GM04504 (cell line): ENCODE measurements at regions not wholly inside any gene's neighbourhood (a gene's known extent, or its start where the extent isn't known, plus 50 kb on each side); places are given as distances from the start of the nearest gene placed in this dataset.

ENCODE experiments used
- DNase-seq: peaks from one replicate; pipeline ENCODE4 v3.0.0-alpha.2; 2012; ENCODE audit warnings: low read depth

- DNase-seq: no peak
These were observed 878.7 kb upstream of the MAN1A1 start for GRCh38 chr6:120228297-120228696.

GRCh38 chr6:120219339-120219738, 869.8 kb upstream of the MAN1A1 start:
- DNase-seq: no peak

GRCh38 chr6:120214088-120214499, 864.5 kb upstream of the MAN1A1 start:
- DNase-seq: no peak

- no peak for DNase-seq
These were observed 862.6 kb upstream of the MAN1A1 start for GRCh38 chr6:120211955-120212792.

- DNase-seq: no peak
These were observed 853.3 kb upstream of the MAN1A1 start for GRCh38 chr6:120202878-120203277.

GRCh38 chr6:120200853-120201252, 851.3 kb upstream of the MAN1A1 start:
- no peak for DNase-seq

- no peak for DNase-seq
These were observed 848.5 kb upstream of the MAN1A1 start for GRCh38 chr6:120198033-120198432.

- no peak for DNase-seq
These were observed 836.5 kb upstream of the MAN1A1 start for GRCh38 chr6:120186080-120186479.

- DNase-seq: no peak
These were observed 823.7 kb upstream of the MAN1A1 start for GRCh38 chr6:120173250-120173649.

GRCh38 chr6:120164531-120164930, 815.0 kb upstream of the MAN1A1 start:
- no peak for DNase-seq

GRCh38 chr6:120157873-120158272, 808.3 kb upstream of the MAN1A1 start:
- no peak for DNase-seq

- DNase-seq: no peak
These were observed 797.7 kb upstream of the MAN1A1 start for GRCh38 chr6:120147071-120147871.

- DNase-seq: no peak
These were observed 792.0 kb upstream of the MAN1A1 start for GRCh38 chr6:120141601-120142000.

GRCh38 chr6:120137492-120137891, 787.9 kb upstream of the MAN1A1 start:
- DNase-seq: no peak

- DNase-seq: no peak
These were observed 779.7 kb upstream of the MAN1A1 start for GRCh38 chr6:120129228-120129627.

GRCh38 chr6:120122401-120122800, 772.8 kb upstream of the MAN1A1 start:
- no peak for DNase-seq

GRCh38 chr6:120116343-120116742, 766.8 kb upstream of the MAN1A1 start:
- no peak for DNase-seq

GRCh38 chr6:120112980-120113379, 763.4 kb upstream of the MAN1A1 start:
- no peak for DNase-seq

- no peak for DNase-seq
These were observed 761.4 kb upstream of the MAN1A1 start for GRCh38 chr6:120111001-120111400.

GRCh38 chr6:120108061-120108795, 758.7 kb upstream of the MAN1A1 start:
- no peak for DNase-seq

- no peak for DNase-seq
These were observed 754.1 kb upstream of the MAN1A1 start for GRCh38 chr6:120103618-120104017.

GRCh38 chr6:120096696-120097260, 747.2 kb upstream of the MAN1A1 start:
- no peak for DNase-seq
